HCT116 (cell line): ENCODE measurements at regions not wholly inside any gene's neighbourhood (a gene's known extent, or its start where the extent isn't known, plus 50 kb on each side); places are given as distances from the start of the nearest gene placed in this dataset.

Experiments
- EZH2 ChIP-seq: fragments of 200-600 bp; sonication (generic); IDR thresholded peaks from 2 replicates; pipeline ENCODE4 v1.6.1; 2017; ENCODE audit warnings: antibody characterized with exemption, mixed run types
- POLR2A ChIP-seq: IDR thresholded peaks from 2 replicates; pipeline ENCODE4 v1.7.0; 2011; ENCODE audit warnings: borderline replicate concordance; ENCODE audit not compliant: insufficient read depth, insufficient read length; ENCODE audit errors: extremely low read depth
- POLR2AphosphoS5 ChIP-seq: IDR thresholded peaks from 2 replicates; pipeline ENCODE4 v1.6.1; 2011; ENCODE audit warnings: mild to moderate bottlenecking, low read depth, low read length, moderate library complexity
- SP1 ChIP-seq: IDR thresholded peaks from 2 replicates; pipeline ENCODE4 v1.6.1; 2012; ENCODE audit warnings: low read depth
- TF ChIP-seq, protein P1 (sequence below), 3 experiments: fragments of 200-600 bp in 1 of 3; sonication (generic) in 1 of 3; IDR thresholded peaks in 2 of 3; conservative IDR thresholded peaks in 1 of 3; 2 replicates each; pipeline ENCODE4 v1.5.1; 2012 to 2017; ENCODE audit warnings: low read depth in 2 of 3, low read length in 2 of 3, antibody characterized with exemption in 1 of 3, borderline replicate concordance in 1 of 3, control low read depth in 1 of 3, mild to moderate bottlenecking in 1 of 3, mixed read lengths in 1 of 3, mixed run types in 1 of 3, moderate library complexity in 1 of 3; ENCODE audit not compliant: insufficient read depth in 1 of 3
- TF ChIP-seq, protein P2 (sequence below): IDR thresholded peaks from 2 replicates; pipeline ENCODE4 v1.6.1; 2012; ENCODE audit warnings: low read depth

DNA sequence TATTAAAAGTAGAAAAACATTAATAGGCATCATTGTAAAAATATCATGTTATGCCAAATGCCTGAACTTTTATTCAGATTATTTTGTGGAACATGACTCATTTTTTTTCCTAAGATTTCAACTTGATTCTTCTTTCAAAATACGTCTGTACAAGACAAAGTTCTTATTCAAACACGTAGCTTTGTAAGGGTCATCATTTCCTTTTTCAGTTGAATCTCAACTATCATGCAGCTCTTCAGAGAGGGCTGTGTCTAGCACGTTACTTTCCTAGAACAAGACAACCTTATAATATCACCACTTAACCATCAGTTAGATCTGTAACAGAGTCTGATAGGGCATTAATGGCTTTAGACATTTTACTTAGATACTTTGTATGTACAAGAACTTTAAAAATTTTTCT, 608.9 kb downstream of the AMY1C start:
- TF ChIP-seq SP1 (no peak), EZH2 (no peak), POLR2A (no peak), POLR2AphosphoS5 (no peak)
- TF ChIP-seq, protein P1, sequence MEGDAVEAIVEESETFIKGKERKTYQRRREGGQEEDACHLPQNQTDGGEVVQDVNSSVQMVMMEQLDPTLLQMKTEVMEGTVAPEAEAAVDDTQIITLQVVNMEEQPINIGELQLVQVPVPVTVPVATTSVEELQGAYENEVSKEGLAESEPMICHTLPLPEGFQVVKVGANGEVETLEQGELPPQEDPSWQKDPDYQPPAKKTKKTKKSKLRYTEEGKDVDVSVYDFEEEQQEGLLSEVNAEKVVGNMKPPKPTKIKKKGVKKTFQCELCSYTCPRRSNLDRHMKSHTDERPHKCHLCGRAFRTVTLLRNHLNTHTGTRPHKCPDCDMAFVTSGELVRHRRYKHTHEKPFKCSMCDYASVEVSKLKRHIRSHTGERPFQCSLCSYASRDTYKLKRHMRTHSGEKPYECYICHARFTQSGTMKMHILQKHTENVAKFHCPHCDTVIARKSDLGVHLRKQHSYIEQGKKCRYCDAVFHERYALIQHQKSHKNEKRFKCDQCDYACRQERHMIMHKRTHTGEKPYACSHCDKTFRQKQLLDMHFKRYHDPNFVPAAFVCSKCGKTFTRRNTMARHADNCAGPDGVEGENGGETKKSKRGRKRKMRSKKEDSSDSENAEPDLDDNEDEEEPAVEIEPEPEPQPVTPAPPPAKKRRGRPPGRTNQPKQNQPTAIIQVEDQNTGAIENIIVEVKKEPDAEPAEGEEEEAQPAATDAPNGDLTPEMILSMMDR (IDR thresholded peaks at IDR 0.05 in 2 of 3, conservative IDR thresholded peaks at IDR 0.05 in 1 of 3; ENCODE audit: borderline replicate concordance in 1 of 3, insufficient read depth in 1 of 3, low read depth in 2 of 3, low read length in 2 of 3) = no peak
- TF ChIP-seq, protein P2, sequence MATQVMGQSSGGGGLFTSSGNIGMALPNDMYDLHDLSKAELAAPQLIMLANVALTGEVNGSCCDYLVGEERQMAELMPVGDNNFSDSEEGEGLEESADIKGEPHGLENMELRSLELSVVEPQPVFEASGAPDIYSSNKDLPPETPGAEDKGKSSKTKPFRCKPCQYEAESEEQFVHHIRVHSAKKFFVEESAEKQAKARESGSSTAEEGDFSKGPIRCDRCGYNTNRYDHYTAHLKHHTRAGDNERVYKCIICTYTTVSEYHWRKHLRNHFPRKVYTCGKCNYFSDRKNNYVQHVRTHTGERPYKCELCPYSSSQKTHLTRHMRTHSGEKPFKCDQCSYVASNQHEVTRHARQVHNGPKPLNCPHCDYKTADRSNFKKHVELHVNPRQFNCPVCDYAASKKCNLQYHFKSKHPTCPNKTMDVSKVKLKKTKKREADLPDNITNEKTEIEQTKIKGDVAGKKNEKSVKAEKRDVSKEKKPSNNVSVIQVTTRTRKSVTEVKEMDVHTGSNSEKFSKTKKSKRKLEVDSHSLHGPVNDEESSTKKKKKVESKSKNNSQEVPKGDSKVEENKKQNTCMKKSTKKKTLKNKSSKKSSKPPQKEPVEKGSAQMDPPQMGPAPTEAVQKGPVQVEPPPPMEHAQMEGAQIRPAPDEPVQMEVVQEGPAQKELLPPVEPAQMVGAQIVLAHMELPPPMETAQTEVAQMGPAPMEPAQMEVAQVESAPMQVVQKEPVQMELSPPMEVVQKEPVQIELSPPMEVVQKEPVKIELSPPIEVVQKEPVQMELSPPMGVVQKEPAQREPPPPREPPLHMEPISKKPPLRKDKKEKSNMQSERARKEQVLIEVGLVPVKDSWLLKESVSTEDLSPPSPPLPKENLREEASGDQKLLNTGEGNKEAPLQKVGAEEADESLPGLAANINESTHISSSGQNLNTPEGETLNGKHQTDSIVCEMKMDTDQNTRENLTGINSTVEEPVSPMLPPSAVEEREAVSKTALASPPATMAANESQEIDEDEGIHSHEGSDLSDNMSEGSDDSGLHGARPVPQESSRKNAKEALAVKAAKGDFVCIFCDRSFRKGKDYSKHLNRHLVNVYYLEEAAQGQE = no peak
